ENCODE measurements at regions not wholly inside any gene's neighbourhood (a gene's known extent, or its start where the extent isn't known, plus 50 kb on each side); places are given as distances from the start of the nearest gene placed in this dataset.
"Not testable (repeated sequence)": the region's sequence is repeated elsewhere in the genome, so short reads cannot be mapped to it uniquely, and the experiment has no call there.

DNA sequence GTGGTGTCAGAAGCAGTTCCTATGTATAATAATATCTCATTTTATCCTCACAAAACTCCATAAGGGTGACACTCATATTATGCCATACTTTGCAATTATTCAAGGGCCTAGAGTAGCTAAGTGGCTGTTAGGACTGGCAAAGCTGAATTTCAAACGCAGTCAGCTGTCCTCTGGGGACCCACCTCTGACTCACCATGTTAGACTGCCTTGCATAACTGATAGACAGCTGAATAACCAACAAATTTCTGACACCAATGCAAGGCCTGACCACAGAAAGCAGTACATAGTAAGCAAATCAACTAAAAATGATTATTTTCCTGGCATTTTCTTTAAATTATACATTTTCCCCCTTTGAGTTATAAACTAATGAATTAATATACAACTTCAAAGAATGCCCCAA is 251.6 kb upstream of the PTGER4 start:
- no peaks in the 10 kb centered on the region for H3K9me3 ChIP-seq
- H3K4me1 ChIP-seq = no peaks in the 10 kb centered on the region
- H3K27ac ChIP-seq = no peak overlapping the region
- TF ChIP-seq, protein P1, sequence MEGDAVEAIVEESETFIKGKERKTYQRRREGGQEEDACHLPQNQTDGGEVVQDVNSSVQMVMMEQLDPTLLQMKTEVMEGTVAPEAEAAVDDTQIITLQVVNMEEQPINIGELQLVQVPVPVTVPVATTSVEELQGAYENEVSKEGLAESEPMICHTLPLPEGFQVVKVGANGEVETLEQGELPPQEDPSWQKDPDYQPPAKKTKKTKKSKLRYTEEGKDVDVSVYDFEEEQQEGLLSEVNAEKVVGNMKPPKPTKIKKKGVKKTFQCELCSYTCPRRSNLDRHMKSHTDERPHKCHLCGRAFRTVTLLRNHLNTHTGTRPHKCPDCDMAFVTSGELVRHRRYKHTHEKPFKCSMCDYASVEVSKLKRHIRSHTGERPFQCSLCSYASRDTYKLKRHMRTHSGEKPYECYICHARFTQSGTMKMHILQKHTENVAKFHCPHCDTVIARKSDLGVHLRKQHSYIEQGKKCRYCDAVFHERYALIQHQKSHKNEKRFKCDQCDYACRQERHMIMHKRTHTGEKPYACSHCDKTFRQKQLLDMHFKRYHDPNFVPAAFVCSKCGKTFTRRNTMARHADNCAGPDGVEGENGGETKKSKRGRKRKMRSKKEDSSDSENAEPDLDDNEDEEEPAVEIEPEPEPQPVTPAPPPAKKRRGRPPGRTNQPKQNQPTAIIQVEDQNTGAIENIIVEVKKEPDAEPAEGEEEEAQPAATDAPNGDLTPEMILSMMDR (IDR thresholded peaks at IDR 0.05) = no peak
- TF ChIP-seq POLR2A (IDR thresholded peaks at IDR 0.05) = no peak
- no peak for DNase-seq
- H3K27me3 ChIP-seq = no peaks in the 10 kb centered on the region
- H3K36me3 ChIP-seq = no peaks in the 10 kb centered on the region
- intact Hi-C loops (cut with DNase I; ENCODE audit: low total_unique reads) = no loop called here
- no peak overlapping the region for H3K4me3 ChIP-seq

DNA sequence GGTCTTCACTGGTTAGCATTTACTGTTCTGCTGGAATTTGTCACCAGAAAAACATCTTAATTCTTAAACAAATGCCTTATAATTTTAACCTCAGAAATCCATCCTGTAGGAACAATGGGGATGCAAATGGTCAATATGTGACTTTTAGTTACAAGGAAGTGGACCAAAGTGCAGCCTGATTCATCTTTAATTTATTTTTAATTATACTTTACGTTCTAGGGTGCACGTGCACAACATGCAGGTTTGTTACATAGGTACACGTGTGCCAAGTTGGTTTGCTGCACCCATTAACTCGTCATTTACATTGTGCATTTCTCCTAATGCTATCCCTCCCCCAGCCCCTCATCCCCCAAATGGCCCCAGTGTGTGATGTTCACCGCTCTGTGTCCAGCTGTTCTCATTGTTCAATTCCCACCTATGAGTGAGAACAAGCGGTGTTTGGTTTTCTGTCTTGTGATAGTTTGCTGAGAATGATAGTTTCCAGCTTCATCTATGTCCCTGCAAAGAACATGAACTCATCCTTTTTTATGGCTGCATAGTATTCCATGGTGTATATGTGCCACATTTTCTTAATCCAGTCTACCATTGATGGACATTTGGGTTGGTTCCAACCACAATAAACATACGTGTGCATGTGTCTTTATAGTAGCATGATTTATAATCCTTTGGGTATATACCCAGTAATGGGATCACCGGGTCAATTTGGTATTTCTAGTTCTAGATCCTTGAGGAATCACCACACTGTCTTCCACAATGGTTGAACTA is 262.5 kb upstream of the PTGER4 start:
- H3K36me3 ChIP-seq; H3K27me3 ChIP-seq; H3K9me3 ChIP-seq; H3K4me3 ChIP-seq; intact Hi-C loops (cut with DNase I; ENCODE audit: low total_unique reads); H3K27ac ChIP-seq; H3K4me1 ChIP-seq; DNase-seq: not testable (repeated sequence)

DNA sequence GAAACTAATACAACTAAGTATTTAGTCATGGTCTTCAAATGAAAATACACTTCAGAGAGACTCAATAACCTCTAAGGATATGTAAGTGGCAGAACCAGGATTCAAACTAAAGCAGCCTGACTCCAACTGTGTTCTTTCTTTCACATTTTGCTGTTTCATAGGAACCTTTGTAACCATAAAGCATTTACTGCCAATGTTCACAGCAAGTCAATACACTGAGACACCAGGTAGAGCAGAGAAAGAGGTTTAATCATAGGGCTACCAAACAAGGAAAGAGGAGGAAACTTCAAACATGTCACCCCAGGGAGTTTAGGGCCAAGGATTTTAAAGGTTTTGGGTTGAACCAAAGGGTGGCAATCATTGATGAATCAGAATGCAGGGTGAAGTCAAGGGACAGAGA is 263.1 kb upstream of the PTGER4 start:
- no peak for TF ChIP-seq POLR2A (IDR thresholded peaks at IDR 0.05)
- TF ChIP-seq, protein P1 (IDR thresholded peaks at IDR 0.05) = no peak
- H3K27me3 ChIP-seq = no peaks in the 10 kb centered on the region

DNA sequence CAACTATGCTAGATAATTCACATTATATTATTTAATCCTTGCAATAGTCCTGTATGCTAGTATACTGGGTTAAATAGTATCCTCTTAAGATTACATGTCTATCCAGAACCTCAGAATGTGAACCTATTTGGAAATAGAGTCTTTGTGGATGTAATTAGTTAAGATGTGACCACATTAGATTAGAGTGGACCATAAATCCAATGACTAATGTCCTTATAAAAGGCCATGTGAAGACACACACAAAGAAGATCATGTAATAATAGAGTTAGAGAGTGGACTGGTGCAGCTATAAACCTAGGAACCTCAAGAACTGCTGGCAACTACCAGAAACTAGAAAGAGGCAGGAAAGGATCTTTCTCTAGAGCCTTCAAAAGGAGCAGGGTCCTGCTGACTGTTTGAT is 263.6 kb upstream of the PTGER4 start:
- no peak for DNase-seq
- no peaks in the 10 kb centered on the region for H3K36me3 ChIP-seq
- H3K4me1 ChIP-seq = no peaks in the 10 kb centered on the region
- no peaks in the 10 kb centered on the region for H3K9me3 ChIP-seq
- H3K4me3 ChIP-seq = no peak overlapping the region
- no peak for TF ChIP-seq POLR2A (IDR thresholded peaks at IDR 0.05)
- TF ChIP-seq, protein P1 (IDR thresholded peaks at IDR 0.05) = no peak
- no peak overlapping the region for H3K27ac ChIP-seq
- intact Hi-C loops (cut with DNase I; ENCODE audit: low total_unique reads) = no loop called here
- no peaks in the 10 kb centered on the region for H3K27me3 ChIP-seq

More for the DNA sequence above, 263.1 kb upstream of the PTGER4 start:
- no peaks in the 10 kb centered on the region for H3K36me3 ChIP-seq
- no peaks in the 10 kb centered on the region for H3K9me3 ChIP-seq
- H3K4me1 ChIP-seq = no peaks in the 10 kb centered on the region
- no peak for DNase-seq
- H3K4me3 ChIP-seq = no peak overlapping the region
- intact Hi-C loops (cut with DNase I; ENCODE audit: low total_unique reads) = no loop called here
- H3K27ac ChIP-seq = no peak overlapping the region

DNA sequence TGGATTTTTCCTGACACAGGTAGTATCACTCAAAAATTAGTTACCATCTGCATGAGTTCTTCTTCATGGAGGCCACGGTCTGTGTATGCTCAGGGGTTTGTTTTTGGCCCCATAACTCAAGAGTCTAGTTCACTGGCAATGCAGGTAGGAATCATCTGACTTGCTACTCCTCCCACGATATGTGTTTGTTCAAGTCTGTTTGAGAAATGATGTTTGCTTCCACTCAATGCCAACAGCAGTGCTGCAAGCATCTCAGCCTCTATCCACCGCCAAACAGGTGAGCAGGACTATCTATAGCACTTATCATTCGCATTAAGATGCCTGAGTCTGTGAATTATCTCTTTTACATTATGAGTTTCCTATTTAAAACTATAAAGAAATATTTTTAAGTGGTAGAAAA is 264.8 kb upstream of the PTGER4 start:
- no peaks in the 10 kb centered on the region for H3K36me3 ChIP-seq
- H3K4me1 ChIP-seq = no peaks in the 10 kb centered on the region
- intact Hi-C loops (cut with DNase I; ENCODE audit: low total_unique reads) = no loop called here
- no peak overlapping the region for H3K4me3 ChIP-seq
- no peak overlapping the region for H3K27ac ChIP-seq
- TF ChIP-seq POLR2A (IDR thresholded peaks at IDR 0.05) = no peak
- TF ChIP-seq, protein P1 (IDR thresholded peaks at IDR 0.05) = no peak
- no peaks in the 10 kb centered on the region for H3K9me3 ChIP-seq
- no peak for DNase-seq
- H3K27me3 ChIP-seq = no peaks in the 10 kb centered on the region

DNA sequence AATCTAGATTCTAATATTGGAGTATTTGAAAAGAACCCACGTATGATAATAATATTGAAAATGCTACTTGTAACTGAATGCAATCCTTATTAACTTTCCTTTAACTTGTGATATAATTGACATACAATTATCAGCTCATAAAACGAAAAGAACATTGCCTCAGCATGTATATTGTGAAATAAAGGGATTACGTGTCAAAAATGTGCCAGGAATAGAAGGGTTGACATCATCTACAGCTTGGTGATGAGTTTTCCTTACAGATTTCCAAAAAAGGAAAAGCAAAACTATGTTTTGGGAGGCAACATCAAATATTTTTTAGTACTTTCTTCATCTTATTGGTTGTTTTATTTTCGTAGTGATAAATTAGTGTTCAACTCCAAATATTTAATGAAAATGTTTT is 266.0 kb upstream of the PTGER4 start:
- Histone ChIP-seq H3K9me3 (no peaks in the 10 kb centered on the region), H3K4me1 (no peaks in the 10 kb centered on the region), H3K27me3 (no peaks in the 10 kb centered on the region), H3K4me3 (no peak overlapping the region), H3K27ac (no peak overlapping the region), H3K36me3 (no peaks in the 10 kb centered on the region)
- intact Hi-C loops (cut with DNase I; ENCODE audit: low total_unique reads) = no loop called here
- DNase-seq = no peak
- TF ChIP-seq, protein P1 (IDR thresholded peaks at IDR 0.05) = no peak
- no peak for TF ChIP-seq POLR2A (IDR thresholded peaks at IDR 0.05)

All from uterus (tissue), 3 donors.